ENCODE measurements at regions not wholly inside any gene's neighbourhood (a gene's known extent, or its start where the extent isn't known, plus 50 kb on each side); places are given as distances from the start of the nearest gene placed in this dataset.

DNA sequence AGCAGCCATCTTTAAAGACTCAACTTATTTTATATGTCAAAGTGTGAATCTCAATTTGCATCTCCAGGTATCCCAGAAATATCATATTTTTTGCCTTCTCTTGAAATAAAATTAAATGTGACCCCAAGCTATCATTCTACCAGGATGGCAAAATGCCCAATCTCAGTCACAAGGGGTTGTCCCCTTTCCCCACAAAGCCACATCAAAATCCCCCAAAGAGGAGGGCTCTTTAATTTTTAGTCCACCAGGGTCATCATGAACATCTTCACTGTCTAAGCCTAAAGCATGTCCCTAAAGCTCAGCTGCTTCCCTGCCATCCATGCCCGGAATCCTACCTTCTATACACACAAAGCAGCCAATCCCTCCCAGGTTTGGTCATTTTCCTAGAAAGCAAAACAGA, 670.5 kb upstream of the KLF4 start:
- no peak for DNase-seq (ENCODE audit: low read depth, low spot score)

DNA sequence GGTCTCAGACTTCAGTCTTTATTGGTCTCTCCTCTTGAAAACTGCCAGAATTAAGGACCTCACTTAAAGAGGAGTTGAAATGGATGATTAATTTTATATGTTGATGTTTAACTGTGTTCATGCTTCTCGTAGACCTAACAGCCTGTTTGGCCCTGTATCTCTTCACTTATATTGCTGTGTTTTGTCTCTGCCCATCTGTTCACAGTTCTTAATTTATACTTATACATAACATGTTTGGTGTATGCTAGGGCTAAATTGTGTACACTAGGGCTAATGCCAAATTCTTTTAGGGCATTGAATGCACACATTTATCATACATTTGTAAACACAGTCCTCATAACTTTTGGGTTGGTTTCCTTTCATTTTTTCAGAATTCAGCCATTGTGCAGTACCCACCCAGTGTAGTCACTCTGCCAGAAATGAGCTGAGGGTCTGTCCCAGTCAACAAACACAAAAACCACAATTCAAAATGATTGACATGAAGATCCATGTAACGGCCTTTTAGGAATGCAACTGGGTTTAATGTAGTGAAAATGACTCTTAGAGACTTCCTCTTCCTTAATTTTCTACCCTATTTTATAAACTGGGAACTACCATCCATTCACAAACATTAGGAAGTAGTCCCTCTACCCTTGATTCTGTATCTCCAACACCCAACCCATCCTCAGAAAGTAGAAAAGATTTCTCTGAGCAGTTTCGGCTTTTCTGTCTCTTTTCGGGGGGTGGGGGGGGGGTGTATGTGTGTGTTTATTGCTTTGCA, 668.8 kb upstream of the KLF4 start:
- no peak for DNase-seq (ENCODE audit: low read depth, low spot score)

DNA sequence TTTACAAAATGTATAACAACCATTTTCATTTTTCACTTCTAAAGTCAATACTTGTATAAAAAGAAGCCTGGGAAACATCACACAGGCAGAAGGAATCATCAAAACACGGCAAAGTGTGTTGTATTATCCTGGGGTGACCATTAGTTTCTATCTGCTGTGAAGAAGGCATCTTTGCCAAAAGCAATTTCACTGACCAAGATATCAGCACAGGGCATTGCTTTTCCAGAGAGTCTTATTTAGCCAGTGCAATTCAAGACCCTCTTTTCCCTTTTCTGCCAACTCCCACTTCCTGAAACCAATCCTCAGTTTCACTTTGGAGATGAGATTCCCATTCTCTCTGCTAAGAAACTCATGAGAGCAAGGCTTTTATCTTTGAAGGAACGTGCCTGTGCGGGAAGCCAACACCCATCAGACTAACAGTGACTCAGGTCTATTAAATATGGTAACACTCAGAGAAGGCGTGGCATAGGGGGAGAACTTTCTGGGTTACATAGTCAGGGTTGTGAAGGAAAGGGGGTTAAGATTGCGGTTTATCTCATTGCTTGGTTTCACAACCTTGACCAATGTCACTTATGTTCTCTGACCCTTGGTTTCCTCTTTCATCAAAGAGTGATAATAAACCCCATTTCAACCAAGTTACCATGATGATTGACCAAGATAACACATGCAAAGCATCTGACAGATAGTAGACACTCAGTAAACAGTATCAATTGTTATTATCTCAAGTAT, 666.9 kb upstream of the KLF4 start:
- no peak for DNase-seq (ENCODE audit: low read depth, low spot score)

DNA sequence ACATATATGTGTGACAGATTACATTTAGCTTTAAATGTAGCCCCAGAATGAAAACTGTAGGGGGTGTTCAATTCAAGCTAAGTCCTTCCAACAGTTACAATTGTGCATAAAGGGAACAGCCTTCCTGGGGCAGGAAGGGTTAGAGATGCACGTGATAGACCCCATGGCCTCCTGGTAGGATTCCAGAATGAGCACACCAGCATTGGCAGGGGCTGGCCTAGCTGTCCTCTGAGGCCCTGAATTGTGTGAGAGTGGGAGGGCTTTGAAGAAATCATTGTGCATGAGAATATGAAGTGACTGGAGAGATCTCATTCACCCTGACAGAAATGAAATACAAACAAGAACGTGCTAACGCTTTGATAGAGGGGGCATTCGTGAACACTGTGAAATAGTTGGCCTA, 663.8 kb upstream of the KLF4 start:
- no peak for DNase-seq (ENCODE audit: low read depth, low spot score)

DNA sequence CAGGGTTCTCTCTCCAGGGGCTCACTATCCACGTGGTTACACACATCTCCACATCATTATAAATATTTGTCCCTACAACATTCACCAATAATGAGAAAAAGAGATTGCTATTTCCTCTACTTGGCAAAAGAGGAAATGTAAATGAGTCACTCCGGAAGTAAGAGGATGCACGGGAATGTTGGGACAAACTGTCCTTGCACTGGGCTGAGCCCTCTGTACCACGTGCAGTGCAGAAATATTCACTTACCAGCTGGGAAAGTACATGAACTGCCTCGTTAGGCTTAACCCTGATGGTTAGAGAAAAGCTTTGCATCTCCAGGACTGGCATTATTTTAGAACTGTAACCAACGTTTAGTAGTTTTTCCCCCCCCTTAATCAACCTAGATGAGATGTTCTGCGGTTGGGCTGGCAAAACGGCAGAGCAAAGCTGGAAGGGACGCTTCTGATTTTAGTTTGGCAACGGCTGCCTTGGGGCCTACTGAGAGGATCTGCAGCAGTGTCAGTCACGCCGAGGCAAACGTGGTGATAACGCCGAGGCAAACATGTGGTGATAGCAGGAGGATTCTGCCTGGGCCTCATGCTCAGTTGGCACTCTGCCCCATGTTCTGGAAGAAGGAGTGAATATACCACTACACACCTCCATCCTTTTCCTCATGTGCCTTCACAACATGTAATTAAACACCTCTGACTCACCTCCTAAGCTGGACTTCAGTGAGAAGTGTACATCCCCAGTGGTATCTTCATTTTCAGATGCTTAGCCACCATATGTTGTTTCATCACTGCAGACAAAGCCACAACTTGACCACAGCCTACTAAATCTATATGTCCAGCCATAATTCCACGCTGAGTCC, 661.4 kb upstream of the KLF4 start:
- no peak for DNase-seq (ENCODE audit: low read depth, low spot score)

DNA sequence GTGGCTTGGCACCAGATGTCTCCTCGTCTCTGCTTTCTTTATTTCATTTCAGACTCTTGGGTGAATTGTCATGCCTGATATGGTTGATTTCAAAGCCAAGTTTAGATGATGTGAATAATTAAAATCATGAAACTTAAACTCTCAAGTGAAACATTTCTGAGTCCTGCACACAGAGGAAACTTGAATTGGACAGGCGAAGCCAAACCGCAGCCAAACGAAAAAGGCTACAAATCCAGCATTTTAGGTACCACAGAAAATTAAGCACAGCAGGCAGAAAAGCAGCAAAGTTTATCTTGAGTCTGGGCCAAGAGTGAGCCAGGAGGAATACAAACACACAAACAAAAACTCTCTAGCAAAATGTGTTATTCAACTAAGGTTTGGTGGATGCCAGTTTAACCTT, 659.8 kb upstream of the KLF4 start:
- no peak for DNase-seq (ENCODE audit: low read depth, low spot score)

DNA sequence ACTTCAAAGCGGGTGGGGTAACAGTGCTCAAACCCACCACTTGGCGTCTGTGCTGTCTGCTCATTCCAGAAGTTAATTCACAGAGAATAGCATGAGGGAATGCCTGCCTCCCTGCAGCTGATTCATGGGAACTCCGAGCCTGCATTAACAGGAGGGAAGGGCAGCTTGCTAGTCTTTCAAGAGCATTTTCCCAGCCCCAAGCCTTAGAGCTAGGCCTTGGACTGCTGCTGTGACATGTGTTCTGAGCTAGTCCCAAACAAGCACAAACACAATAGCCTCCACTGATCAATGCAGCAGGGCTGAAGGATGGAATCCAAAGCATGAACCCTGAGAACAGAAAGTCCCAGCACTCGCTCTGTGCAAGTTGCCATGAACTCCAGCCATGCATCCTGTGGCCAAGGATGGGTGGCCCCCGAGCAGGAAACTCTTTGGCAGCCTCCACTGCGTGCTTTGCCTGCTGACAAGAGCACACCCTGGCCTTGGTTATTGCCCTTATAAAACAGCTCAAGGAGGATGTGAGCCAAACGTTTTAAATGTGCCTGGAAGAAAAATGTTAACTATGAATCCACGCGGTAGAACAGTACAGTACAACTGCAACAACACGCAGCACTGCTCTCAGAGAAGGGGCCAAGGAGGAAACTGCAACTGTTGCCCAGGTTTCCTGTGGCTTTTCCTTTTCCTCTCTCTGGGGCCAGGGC, 653.1 kb upstream of the KLF4 start:
- peak; percentile 67 for DNase-seq (ENCODE audit: low read depth, low spot score)

DNA sequence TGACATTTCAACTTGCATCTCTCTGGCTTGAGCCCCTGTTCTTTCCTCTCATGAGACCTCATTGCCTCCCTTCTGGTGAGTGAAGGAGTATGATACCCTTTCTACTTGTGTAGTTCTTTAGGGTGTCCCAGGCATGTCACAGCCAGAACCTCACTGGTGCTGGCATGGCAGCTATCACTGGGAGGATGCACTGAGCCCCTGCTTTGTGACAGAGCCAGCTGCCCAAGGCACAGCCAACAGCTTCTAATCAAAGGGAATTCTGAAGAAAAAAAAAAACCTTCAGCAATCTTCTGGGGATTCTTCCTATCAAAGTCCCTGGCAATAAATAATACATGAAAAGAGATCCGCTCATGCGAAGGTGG, 652.6 kb upstream of the KLF4 start:
- no peak for DNase-seq (ENCODE audit: low read depth, low spot score)

DNA sequence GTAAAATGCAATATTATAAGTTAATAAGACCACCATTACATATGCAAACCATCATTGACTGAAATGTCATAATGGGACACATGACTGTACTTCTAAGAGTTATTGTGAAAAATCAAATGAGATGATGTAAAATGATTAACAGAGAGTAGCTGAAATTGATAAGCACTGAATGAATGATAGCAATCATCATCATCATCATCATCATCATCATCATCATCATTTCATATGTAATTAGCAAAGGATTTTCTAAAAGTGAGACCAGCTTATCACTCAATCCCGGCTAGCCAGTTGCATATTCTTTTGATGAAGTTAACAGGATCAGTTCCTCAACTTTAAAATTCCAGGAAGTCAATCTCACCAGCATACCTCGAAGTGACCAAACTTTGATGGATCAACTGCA, 650.3 kb upstream of the KLF4 start:
- no peak for DNase-seq (ENCODE audit: low read depth, low spot score)

DNA sequence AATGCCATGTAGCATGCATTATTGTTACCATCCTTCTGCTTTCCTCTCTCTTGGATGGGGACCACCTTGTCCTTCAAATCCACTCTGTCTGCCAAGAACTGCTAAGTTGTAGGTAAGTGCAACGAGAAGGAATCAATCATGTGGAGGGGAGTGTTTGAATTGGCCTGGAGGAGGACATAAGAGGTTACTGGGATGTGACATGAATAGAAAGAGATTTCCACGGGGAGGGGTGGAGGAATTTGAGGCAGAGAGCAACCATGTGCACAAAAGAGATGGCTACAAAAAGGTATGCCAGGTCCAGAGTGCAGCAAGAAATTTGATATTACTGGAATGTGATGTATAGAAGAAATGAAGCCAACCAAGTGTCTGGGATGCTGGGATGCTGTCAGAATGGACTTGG, 648.9 kb upstream of the KLF4 start:
- no peak for DNase-seq (ENCODE audit: low read depth, low spot score)

DNA sequence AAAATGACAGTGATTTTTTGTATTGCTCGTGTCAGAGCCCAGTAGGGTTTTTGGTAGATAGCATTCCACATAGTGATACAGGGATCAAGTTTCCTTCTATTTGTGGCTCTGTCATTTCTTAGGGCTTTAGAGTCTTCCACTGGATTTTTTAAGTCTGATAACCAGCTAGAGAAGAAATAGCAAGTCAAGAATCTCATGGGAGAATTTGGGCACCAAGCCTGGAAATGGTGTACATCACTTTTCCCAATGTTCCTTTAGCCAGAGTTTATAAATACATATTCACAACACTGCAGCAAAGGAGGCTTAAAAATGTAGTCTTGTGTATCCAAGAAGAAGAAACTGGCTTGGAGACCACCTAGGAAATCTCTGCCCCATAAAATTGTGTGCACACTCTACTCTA, 647.1 kb upstream of the KLF4 start:
- DNase-seq (ENCODE audit: low read depth, low spot score) = no peak

DNA sequence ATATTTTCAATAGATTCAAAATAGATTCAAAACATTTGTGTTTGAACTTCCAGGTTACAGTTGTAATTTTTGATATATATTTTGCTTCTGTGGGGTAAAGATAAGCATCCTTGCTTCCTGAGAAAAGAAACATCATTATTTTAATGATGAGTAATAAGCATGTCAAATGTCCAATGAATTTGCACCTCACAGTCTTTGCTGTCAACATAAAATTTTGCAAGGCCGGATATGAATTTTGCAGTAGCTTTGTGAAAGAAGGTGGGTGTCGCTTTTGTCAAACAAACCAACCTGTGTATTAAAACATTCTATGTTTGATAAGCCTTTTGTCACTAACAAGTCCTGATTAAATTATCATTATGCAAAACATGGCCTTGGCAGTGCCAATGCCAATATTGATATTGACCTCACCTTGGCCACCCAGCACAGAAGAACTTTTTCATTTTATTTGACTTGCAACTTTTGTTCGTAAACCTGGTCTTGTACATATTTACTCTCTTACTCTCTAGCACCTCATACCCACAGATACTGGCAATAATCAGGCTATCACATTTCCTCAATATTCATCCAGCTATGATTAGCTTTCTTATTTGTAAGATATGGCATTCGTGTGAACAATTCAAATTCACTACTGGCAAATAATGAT, 645.0 kb upstream of the KLF4 start:
- no peak for DNase-seq (ENCODE audit: low read depth, low spot score)

DNA sequence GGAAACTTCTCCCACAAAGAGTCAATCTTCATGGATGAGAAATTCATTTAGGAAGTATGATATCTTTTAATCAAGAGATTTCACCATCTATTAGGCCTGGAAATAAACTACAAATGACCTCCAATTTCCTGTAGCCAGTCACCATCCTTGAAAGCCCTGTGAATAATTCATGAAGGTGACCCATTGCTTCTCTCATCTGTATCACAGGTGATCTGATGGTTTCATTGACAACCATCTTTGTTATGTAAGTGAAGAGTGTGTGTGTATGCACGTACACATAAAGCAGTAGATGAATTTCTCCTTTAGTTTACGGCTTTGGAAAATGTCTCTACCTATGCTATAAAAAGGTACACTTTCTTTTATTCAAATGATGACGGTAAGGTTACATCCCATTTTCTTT, 644.1 kb upstream of the KLF4 start:
- no peak for DNase-seq (ENCODE audit: low read depth, low spot score)

DNA sequence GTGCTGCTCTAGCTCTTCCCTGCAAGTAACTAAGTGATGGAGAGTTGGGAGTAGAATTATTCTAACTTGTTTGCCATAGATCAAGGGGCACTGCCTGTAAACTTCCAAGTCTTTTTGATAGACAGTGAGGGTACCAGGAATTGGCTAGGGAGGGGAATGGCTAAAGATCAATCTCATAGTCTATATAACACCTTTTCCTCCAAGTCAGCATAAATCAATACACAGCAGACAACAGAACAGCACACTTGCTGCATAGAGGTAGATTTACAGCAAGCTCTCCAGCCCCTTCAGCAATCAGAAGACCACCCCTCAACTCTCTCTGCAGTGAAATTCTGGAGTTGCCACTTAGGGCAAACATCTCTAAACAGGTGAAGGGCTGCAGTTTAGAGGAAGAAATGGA, 643.5 kb upstream of the KLF4 start:
- no peak for DNase-seq (ENCODE audit: low read depth, low spot score)

DNA sequence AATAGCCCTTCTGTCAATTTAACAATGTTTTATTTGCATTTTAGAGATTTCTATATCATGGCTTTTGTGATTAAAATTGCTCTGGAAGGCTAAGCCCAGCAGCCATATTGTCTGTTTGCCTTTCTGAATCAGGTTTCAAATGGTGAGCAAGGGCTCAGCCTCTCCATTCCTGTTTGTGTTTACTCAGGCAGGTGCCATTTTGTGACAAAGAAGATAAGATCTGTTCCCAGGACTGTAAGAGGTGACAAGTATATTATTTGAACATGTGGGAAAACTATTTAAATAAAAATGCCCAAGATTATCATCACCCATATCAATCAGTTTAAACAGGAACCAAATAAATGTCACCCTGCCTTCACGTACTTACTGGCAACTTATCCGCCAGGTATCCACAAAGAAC, 641.3 kb upstream of the KLF4 start:
- DNase-seq (ENCODE audit: low read depth, low spot score) = no peak

DNA sequence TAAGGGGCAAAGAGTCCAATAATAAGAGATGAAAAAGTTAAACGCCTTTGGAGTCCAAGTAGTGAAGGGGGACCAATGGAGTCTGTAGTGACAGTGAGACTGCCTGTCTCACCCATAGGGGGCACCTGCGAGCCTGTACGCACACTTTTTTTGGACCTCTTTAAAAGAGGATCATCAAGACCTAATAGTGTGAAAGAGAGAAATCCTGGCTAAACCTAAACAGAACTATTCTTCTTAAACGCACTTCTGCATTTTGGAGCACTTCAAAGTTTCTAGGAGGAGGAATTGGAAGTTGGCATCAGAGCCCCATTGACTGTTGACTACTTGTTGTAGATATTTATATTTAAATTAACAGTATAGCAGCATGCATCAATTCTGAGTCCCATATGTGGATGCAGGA, 636.1 kb upstream of the KLF4 start:
- peak; percentile 11 for DNase-seq (ENCODE audit: low read depth, low spot score)

DNA sequence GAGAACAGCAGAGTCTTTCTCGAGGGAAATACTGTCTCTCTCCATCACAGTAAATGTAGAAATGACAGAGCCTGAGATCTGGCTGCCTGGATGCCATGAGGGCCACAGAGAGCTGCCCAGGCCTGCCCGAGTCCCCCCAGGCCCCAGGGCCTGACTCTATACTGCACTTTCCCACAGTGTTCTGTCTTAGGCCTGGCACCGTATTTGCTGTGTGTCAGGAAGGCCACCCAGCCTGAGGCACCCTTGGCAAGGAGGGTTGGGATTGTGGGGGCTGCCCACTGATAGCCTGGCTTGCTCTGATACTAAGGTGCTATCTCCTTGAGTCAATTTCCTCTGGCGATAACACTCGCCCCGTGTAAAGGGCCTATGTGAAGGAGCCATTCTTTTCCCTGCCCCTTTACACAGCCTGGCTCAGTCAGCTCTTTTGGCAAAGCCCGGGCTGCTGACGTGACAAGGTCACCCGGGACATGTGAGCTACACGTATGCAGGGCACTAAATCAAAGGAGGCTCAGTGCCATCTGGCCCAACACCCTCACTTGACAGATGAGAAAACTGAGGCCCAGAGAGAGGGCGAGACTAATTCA, 630.1 kb upstream of the KLF4 start:
- no peak for DNase-seq (ENCODE audit: low read depth, low spot score)

DNA sequence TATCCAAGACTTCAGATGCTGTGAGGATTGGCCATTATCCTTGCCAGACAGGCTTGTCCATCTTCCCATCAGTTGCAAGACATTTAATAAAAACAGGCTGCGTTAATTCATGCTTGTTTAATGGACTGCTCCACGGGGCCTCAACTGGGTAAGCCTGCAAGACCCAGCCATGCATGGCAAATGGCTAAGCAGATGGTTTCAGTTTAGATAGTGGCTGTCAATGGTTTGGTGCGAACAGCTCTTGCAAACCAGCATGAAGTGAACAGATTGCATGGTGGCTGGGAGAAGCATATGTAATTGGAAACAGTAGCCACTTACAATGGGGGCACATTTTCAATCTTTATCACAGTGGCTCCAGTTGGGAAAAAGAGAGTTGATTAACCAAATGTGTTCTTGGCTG, 628.2 kb upstream of the KLF4 start:
- no peak for DNase-seq (ENCODE audit: low read depth, low spot score)

DNA sequence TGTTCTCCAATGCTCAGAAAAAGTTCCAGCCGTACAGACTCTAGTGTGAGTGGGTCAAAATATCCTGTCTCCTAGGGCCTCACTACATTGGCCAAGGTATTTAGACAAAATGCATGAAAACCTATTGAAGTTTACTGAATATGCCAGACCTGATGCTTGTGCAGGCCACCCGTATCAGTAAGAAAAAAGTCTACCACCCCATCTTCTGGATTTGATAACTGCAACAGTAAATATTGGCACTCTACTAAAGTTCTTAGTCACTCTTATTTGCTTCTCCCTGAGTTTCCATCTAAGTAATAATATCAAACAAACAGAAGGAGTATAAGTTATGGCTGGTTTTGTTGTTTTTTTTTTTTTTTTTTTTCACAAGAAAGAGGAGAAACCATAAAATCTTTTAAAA, 627.7 kb upstream of the KLF4 start:
- no peak for DNase-seq (ENCODE audit: low read depth, low spot score)

DNA sequence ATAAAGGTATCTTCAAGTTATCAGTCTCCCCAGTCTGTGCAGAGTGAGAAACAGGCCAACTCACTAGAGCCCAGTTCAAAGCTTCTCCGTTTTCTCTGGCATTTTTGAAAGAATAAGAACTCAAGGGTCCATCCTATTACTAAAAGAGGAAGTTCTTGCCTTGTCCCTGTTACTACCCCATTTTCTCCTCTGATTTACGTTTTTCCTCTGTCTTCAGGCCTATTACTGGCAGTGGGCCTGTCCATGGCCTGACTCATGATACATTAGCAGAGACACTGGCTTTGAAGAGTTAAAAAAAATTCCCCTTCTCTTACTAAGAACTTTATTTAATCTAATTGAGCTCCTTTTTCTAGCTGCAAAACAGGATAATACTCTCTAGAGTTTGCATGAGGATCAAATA, 624.0 kb upstream of the KLF4 start:
- DNase-seq (ENCODE audit: low read depth, low spot score) = no peak
